ENCODE measurements at regions not wholly inside any gene's neighbourhood (a gene's known extent, or its start where the extent isn't known, plus 50 kb on each side); places are given as distances from the start of the nearest gene placed in this dataset.

DNA sequence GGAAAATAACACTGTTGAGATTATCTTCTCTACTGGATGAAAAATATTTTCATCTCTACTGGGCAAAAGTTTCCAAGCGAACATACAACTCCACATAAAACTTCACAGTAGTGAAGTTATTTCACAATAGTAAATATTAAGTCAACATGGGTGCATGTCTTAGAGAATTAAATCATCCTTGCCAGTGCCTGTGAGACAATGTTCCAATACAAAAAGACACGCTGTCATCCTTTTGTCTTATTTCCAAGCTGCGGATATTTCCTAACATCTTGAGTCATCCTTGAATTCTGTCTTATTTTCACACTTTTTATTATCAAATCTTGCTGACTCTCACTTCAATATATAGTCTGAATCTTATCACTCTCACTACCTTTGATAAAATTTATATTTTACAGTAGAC lies 142.9 kb upstream of the KITLG start:
- no peaks in the 10 kb centered on the region for H3K27me3 ChIP-seq (replicated peaks; ENCODE audit: control insufficient read depth, insufficient read depth, low read length)
- no peak overlapping the region for H3K4me3 ChIP-seq (replicated peaks; ENCODE audit: low read depth, low read length)
- no peak for DNase-seq (ENCODE audit: extremely low read depth, insufficient read length)
- H3K36me3 ChIP-seq (ENCODE audit: control insufficient read depth, insufficient read depth, low read length) = no peaks in the 10 kb centered on the region
- TF ChIP-seq, protein P1, sequence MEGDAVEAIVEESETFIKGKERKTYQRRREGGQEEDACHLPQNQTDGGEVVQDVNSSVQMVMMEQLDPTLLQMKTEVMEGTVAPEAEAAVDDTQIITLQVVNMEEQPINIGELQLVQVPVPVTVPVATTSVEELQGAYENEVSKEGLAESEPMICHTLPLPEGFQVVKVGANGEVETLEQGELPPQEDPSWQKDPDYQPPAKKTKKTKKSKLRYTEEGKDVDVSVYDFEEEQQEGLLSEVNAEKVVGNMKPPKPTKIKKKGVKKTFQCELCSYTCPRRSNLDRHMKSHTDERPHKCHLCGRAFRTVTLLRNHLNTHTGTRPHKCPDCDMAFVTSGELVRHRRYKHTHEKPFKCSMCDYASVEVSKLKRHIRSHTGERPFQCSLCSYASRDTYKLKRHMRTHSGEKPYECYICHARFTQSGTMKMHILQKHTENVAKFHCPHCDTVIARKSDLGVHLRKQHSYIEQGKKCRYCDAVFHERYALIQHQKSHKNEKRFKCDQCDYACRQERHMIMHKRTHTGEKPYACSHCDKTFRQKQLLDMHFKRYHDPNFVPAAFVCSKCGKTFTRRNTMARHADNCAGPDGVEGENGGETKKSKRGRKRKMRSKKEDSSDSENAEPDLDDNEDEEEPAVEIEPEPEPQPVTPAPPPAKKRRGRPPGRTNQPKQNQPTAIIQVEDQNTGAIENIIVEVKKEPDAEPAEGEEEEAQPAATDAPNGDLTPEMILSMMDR (IDR thresholded peaks at IDR 0.05; ENCODE audit: insufficient read depth, low read length, poor library complexity, severe bottlenecking) = no peak

DNA sequence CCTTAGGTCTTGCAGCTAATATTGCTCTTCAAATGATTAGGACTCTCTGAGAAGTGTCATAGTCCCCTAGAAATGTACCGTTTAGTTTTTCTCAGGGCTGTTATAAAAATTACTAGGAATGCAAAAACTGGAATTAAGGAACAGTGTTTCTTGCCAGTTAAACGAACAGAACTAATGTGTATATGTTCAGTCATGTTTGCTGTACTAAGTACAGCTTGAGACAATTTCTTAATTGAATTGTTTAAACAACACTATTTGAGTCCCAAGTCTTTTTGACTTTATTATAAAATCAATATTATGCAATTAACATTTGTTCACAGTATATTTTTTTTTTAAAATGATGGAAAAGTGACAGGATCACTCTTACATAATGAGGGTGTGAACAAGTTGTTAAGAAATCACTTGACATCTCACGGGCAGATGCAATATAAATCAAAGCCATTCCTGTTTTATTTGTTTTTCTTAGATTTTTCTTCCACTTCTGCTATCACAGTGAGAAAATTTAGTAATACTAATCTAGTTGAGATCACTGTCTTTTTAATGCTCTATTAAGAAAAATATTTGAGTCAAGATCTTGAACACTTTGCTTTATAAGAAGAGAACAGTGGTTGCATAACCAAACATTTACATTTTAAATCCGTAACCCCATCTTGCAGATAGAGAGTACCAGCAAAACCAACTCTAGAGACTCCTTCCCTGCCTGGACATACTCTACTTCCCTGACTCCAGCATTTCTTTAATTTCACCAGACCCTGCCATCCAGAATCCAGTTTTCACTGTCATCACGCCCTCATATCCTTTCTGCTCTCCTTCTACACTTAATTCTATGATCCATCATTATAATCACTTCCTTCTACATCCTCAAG lies 140.7 kb upstream of the KITLG start:
- TF ChIP-seq, protein P1 (IDR thresholded peaks at IDR 0.05; ENCODE audit: insufficient read depth, low read length, poor library complexity, severe bottlenecking) = no peak

DNA sequence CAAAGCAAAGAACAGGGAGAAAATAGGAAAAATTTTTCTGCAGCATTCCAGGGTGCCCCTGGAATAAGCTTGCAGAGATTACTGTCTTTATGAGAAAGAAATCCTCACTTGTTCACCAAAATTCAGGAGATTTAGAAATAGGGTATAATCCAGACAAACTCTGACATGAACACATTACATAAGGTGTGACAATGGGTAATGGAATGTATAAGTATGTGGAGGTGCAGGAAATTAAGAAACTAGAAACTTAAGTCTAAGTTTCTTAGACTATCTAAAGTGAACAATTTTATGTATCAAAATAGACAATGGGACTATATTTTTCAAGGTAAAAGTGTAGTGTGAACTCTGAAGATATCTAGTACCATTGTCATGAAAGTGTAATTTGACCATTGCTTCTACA lies 140.0 kb upstream of the KITLG start:
- Histone ChIP-seq H3K27me3 (replicated peaks; ENCODE audit: control insufficient read depth, insufficient read depth, low read length) (no peaks in the 10 kb centered on the region), H3K36me3 (ENCODE audit: control insufficient read depth, insufficient read depth, low read length) (no peaks in the 10 kb centered on the region), H3K4me3 (replicated peaks; ENCODE audit: low read depth, low read length) (no peak overlapping the region)
- no peak for DNase-seq (ENCODE audit: extremely low read depth, insufficient read length)
- TF ChIP-seq, protein P1 (IDR thresholded peaks at IDR 0.05; ENCODE audit: insufficient read depth, low read length, poor library complexity, severe bottlenecking) = no peak

More for the DNA sequence above, 140.7 kb upstream of the KITLG start:
- no peak for DNase-seq (ENCODE audit: extremely low read depth, insufficient read length)
- H3K27me3 ChIP-seq (replicated peaks; ENCODE audit: control insufficient read depth, insufficient read depth, low read length) = no peaks in the 10 kb centered on the region
- H3K4me3 ChIP-seq (replicated peaks; ENCODE audit: low read depth, low read length) = no peak overlapping the region
- H3K36me3 ChIP-seq (ENCODE audit: control insufficient read depth, insufficient read depth, low read length) = no peaks in the 10 kb centered on the region

DNA sequence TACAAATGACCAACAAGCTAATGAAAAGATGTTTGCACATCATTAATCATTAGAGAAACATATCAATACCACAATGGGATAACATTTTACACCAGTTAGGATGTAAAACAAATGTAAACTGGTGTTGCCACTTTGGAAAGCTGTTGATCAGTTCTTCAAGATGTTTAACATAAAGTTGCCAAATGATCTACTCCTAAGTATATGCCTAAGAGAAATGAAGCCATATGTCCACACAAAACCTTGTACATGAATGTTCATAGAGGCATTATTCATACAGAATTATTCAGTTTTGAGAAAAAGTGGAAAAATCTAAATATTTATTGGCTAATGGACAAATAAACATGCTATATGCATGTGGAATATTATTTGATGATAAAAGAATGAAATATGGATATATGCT lies 136.9 kb upstream of the KITLG start:
- DNase-seq (ENCODE audit: extremely low read depth, insufficient read length) = no peak
- TF ChIP-seq, protein P1 (IDR thresholded peaks at IDR 0.05; ENCODE audit: insufficient read depth, low read length, poor library complexity, severe bottlenecking) = no peak
- H3K4me3 ChIP-seq (replicated peaks; ENCODE audit: low read depth, low read length) = no peak overlapping the region
- H3K36me3 ChIP-seq (ENCODE audit: control insufficient read depth, insufficient read depth, low read length) = no peaks in the 10 kb centered on the region
- H3K27me3 ChIP-seq (replicated peaks; ENCODE audit: control insufficient read depth, insufficient read depth, low read length) = no peaks in the 10 kb centered on the region

DNA sequence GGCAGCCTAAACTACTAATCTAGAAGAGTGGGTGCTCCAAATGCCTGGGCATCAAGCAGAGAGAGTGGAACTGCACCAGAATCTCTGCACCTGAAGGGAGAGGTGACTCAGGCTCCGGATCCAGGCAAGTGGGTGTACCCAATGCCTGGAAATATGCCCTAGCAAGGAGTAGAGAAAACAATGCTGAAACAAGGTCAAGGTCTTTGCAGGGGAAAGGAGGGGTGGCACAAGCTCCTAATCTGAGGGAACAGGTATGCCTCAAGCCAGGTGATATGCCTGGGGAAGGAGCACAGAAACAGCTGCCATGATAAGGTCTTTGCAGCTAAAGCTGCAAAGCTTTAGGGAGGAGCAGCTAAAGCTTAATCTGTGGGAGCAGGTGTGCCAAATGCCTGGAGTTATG lies 136.0 kb upstream of the KITLG start:
- no peak for DNase-seq (ENCODE audit: extremely low read depth, insufficient read length)
- H3K27me3 ChIP-seq (replicated peaks; ENCODE audit: control insufficient read depth, insufficient read depth, low read length) = no peaks in the 10 kb centered on the region
- no peaks in the 10 kb centered on the region for H3K36me3 ChIP-seq (ENCODE audit: control insufficient read depth, insufficient read depth, low read length)
- TF ChIP-seq, protein P1 (IDR thresholded peaks at IDR 0.05; ENCODE audit: insufficient read depth, low read length, poor library complexity, severe bottlenecking) = no peak
- no peak overlapping the region for H3K4me3 ChIP-seq (replicated peaks; ENCODE audit: low read depth, low read length)

Data from GM06990 (cell line).